Stimulated activated CD8-positive, alpha-beta memory T cell treated with anti-CD3 and anti-CD28 coated beads, Interleukin-15, amount 100 ng/mL, for 4 hours (primary cell): ENCODE measurements at regions not wholly inside any gene's neighbourhood (a gene's known extent, or its start where the extent isn't known, plus 50 kb on each side); places are given as distances from the start of the nearest gene placed in this dataset.
"Not testable (repeated sequence)": the region's sequence is repeated elsewhere in the genome, so short reads cannot be mapped to it uniquely, and the experiment has no call there.

ENCODE experiments used
- DNase-seq, 2 donors: peaks; one replicate each; pipeline ENCODE4 v3.0.0-alpha.2; 2020; ENCODE audit warnings: low read depth in 2 of 2

- no peak for DNase-seq
These were observed 263.2 kb upstream of the MGMT start for GRCh38 chr10:129203819-129204218.

DNA sequence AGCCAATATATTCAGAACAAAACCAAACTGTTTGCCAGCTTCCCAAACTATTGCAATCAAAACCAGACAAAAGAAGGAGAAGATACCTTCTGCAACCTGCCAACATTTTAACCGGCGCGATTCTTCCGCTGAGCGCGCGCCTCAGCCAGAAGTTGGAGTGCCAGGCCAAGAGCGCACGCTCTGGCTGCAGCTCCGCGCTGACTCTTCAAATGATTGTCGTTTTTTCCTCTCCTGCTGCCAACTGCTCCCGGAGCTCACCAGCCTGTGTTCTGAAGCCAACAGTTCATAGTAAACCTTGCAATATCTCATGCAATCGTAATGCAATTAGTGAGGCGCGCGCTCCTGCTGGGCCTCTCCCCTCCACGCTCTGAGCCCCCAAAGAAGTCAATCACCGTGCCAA, 259.7 kb upstream of the MGMT start:
- no peak for DNase-seq

- no peak for DNase-seq
These were observed 256.2 kb upstream of the MGMT start for GRCh38 chr10:129210876-129211275.

- DNase-seq = no peak
These were observed 253.8 kb upstream of the MGMT start for GRCh38 chr10:129213256-129213655.

DNA sequence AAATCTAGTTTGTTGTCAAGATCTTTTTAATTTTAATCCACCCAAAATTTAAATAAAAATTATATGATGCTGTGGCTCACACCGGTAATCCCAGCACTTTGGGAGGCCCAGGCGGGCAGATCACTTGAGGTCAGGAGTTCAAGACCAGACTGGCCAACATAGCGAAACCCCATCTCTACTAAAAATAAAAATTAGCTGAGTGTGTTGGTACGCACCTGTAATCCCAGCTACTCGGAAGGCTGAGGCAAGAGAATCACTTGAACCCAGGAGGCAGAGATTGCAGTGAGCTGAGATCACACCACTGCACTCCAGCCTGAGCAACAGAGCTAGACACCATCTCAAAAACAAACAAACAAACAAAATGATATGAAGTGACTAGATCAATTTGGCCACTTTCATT, 253.0 kb upstream of the MGMT start:
- DNase-seq = not testable (repeated sequence)

DNA sequence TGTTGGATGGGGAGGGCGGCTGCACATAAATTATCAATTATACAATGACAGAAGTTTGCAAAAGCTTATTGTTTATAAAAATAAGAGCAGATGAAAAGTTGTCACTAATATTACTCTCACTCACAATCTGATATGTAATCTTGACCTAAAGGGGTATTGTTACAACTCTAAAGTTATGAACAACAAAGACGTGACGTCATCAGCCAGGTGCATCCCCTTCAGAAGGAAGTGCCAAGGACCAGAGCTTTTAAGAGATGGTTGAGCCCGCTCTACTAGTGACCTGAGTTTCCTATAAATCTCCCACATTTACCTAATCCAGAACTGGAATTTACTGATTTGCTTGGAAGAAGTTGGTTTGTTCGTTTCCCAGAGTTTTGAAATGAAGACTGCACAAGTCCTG, 247.7 kb upstream of the MGMT start:
- no peak for DNase-seq

DNA sequence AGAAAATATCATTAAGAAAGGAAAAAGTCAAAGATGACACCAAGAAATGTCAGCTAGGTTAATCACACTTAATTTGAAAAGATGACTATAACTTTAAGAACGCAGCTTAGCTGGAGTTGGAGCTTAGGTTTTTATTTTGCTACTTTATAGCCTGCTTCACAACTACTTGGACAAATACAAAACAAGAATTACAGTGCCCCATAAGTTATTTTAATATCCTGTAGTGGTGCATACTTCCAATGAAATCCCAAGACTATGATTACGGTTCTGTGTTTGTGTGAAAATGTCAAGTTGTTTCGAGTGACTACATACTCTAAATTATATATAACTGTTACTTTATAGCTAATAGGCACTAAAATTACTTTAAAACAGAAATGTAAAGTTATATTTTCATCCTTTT, 244.6 kb upstream of the MGMT start:
- DNase-seq = no peak

GRCh38 chr10:129223363-129223762, 243.7 kb upstream of the MGMT start:
- no peak for DNase-seq

DNA sequence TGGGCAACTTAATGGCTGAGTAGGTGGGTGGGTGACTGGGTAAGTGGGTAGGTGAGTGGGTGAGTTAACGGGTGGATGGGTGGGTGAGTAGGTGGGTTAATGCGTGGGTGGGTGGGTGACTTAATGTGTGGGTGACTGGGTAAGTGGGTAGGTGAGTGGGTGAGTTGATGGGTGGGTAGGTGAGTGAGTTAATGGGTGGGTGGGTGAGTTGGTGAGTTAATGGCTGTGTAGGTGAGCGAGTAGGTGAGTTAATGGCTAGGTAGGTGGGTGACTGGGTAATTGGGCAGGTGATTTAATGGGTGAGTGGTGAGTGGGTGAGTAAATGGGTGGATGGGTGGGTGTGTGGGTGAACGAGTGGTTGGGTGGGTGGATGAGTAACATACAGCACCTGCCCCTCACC, 243.0 kb upstream of the MGMT start:
- no peak for DNase-seq

DNA sequence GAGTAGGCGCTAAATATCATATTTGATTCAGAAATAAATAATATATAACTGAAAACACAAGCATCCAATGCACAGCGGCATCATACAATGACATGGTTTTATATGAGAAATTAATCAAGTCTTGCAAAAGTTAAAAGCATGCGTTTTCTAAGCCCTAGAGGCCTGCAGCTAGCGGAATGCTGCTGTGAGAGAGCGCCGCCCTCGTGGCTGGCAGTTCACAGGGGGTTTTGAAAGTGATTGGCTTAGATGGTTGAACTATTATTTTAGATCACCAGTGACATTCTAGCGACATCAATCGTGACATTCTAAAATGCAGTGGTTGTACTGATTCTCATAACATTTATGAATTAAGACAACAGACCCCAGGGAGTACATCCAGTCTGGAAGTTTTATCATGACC, 235.2 kb upstream of the MGMT start:
- DNase-seq = no peak

- no peak for DNase-seq
These were observed 233.5 kb upstream of the MGMT start for GRCh38 chr10:129233351-129234148.

DNA sequence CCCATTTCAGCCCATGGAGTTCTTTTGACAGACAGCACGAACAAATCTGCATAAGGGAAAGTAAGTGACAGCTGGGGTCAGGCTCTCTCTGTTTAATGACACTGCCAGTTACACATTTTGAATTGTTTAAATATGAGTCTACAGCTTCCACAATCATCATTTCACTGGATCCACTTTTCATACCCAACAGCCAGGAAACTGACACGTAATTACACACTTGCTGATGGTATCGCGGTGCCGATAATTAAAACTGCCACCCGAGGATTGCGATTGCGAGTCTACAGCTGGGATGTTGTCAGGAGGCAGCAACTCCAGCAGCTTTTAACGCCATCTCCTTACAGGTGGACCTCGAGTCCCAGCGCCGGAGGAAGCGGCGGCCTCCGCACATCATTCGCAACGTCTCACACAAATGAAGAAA, 230.8 kb upstream of the MGMT start:
- no peak for DNase-seq

- DNase-seq = no peak
These were observed 225.6 kb upstream of the MGMT start for GRCh38 chr10:129241461-129241860.

DNA sequence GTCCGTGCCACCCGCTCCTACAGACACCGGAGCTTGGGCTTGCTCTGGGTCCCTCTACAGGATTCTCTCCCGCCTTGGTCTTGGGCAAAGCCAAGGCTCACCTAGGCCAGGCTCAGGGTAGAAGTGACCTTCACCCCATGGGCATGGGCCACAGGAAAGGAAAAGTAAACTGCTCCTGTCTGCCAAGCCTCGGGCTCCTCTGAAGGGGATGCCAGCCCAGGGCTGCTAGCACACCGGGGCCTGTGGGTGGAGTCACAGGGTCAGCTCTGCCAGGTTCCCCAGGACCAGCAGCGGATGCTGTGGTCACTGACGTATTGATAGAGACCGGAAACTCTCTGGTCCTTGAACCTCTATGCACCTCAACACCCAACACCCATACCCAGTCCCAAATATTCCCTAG, 222.7 kb upstream of the MGMT start:
- DNase-seq = no peak

DNA sequence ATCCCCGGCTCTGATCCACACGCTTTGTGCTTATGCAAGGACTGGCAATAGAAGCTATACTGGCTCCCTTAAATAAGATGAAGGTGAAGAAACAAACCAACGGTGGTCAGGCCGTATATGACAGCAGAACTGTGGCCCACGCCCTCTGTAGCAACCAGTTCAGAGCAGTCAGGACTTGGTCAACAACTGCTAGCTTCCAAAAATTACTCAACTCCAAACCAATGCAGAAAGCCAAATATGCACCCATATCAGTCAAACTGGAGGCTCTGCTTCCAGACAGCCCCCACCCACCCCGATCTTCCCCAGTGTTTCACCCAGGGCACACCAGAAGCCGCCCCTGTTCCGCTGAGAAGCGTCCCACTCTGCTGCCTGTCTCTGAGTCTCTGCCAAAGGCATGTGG, 222.3 kb upstream of the MGMT start:
- DNase-seq = no peak

- DNase-seq = no peak
These were observed 213.7 kb upstream of the MGMT start for GRCh38 chr10:129253161-129253864.

- DNase-seq = no peak
These were observed 213.2 kb upstream of the MGMT start for GRCh38 chr10:129253865-129254179.

DNA sequence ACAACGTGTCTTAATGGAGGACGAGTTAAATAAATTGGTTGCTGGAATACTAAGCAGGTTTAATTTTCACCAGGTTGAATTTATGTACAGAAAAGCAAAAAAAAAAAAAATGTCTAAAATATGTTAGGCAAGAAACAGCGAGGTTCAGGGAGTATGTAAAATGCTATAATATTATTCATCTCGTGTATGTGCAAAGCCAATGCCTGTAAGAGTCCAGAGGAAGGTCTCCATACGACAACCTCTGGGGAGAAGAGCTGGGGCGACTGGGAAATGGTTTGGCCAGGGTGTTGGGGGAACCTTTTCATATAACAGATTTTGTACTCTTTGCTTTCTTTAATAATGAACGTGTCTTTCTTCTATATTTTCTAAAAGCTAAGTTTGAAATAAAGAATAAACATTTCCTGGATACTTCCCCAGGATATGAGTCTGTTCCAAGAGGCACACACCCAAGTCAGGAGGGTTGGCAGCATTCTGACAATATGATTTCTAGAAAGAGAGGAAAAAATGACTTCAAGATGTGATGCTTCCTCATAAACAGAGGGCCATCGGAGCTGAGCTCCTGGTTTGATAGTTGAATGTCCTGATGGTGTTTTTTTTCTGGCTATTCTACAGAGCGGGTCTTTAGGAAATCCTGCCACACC, 208.6 kb upstream of the MGMT start:
- DNase-seq = no peak

- DNase-seq = no peak
These were observed 207.8 kb upstream of the MGMT start for GRCh38 chr10:129259128-129259815.

DNA sequence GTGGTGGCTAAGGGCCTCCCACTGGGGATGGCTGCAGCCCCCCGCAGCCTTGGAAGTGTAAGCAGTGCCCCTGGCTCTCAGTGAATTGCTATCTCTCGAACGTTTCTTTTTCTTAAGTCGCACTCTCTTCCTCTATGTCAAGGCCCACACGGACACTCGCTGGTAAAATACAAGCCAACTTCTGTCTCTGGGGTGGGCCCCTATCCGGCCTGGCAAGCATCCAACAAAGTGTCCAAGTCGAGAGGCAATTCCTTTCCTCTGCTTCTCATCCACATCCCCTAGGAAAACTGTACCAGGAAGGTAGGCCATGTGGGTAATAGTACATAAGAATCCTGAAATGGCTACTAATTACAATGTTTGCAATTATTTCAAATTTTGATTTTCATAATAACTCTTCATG, 194.9 kb upstream of the MGMT start:
- DNase-seq = no peak

DNA sequence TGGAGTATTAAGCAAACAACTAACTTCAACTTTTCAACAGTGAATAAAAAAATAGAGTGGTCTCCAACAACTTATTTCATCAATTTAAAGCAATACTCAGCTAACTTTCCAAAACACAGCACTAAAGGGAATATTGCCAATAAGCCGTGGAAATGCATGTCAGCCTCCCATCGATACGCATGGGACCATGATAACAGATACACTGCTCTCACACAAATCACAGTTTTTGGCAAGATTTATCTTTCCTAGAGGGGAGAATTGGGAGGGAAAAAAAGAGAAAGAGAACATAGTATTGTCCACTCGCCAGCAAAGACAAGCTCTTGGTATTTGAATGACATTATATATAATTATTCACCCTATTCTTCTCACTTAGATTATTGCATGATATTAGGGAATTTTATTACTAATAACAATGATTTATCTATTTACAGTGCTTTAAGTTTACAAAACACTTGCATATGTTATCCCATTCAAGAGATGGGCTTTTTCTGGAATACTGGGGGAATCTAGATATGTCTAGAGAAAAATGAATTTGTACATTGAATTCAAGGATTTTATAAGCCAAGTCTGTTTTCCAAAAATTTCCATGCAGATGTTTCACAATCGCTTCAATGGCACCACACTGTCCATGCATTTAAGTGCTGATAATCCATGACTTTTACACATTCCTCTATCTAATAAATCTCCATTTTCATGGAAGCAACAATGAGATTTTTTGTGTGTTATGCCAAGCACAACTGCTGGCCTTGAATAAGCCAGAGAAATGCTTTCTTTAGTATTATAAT, 194.0 kb upstream of the MGMT start:
- DNase-seq = no peak

- no peak for DNase-seq
These were observed 193.2 kb upstream of the MGMT start for GRCh38 chr10:129273860-129274259.
